Karpas-422 (cell line): ENCODE measurements at regions not wholly inside any gene's neighbourhood (a gene's known extent, or its start where the extent isn't known, plus 50 kb on each side); places are given as distances from the start of the nearest gene placed in this dataset.
"Not testable (repeated sequence)": the region's sequence is repeated elsewhere in the genome, so short reads cannot be mapped to it uniquely, and the experiment has no call there.

Experiments
- DNase-seq: peaks from one replicate; pipeline ENCODE4 v3.0.0-alpha.2; 2015
- H2AFZ ChIP-seq: fragments of 200-600 bp; sonication (generic); 2 replicates; pipeline ENCODE4 v1.6.1; 2014; ENCODE audit warnings: antibody characterized with exemption, low read length, mixed read lengths
- H3K27ac ChIP-seq: fragments of 200-600 bp; sonication (generic); 2 replicates; pipeline ENCODE4 v1.5.1; 2014; ENCODE audit warnings: mild to moderate bottlenecking, low read length, moderate library complexity
- H3K27me3 ChIP-seq: fragments of 200-600 bp; sonication (generic); 2 replicates; pipeline ENCODE4 v1.6.1; 2014; ENCODE audit warnings: low read length, mixed read lengths
- H3K36me3 ChIP-seq: fragments of 200-600 bp; sonication (generic); 2 replicates; pipeline ENCODE4 v1.6.1; 2014; ENCODE audit warnings: low read length, mixed read lengths; ENCODE audit not compliant: insufficient read depth
- H3K4me1 ChIP-seq: fragments of 200-600 bp; sonication (generic); 2 replicates; pipeline ENCODE4 v1.6.1; 2014; ENCODE audit warnings: mild to moderate bottlenecking, low read length, mixed read lengths
- H3K4me2 ChIP-seq: fragments of 200-600 bp; sonication (generic); 2 replicates; pipeline ENCODE4 v1.6.1; 2014; ENCODE audit warnings: low read length, low read depth, mild to moderate bottlenecking; ENCODE audit not compliant: poor library complexity, severe bottlenecking
- H3K4me3 ChIP-seq: fragments of 200-600 bp; sonication (generic); 2 replicates; pipeline ENCODE4 v1.5.1; 2014; ENCODE audit warnings: mild to moderate bottlenecking, antibody characterized with exemption, low read length, mixed read lengths
- H3K79me2 ChIP-seq: fragments of 200-600 bp; sonication (generic); 2 replicates; pipeline ENCODE4 v1.6.1; 2014; ENCODE audit warnings: mild to moderate bottlenecking, low read length, mixed read lengths
- H3K9ac ChIP-seq: fragments of 200-600 bp; sonication (generic); 2 replicates; pipeline ENCODE4 v1.6.0; 2014; ENCODE audit warnings: low read length
- H3K9me2 ChIP-seq: fragments of 200-600 bp; sonication (generic), shearing (Covaris generic); replicated peaks from 2 replicates; pipeline ENCODE4 v1.6.0; 2014; ENCODE audit warnings: mild to moderate bottlenecking, low read length, moderate library complexity; ENCODE audit not compliant: insufficient read depth
- H3K9me3 ChIP-seq: fragments of 300-700, 200-600 bp; sonication (generic); 2 replicates; pipeline ENCODE4 v1.6.1; 2014; ENCODE audit warnings: low read length, mixed read lengths
- H4K20me1 ChIP-seq: fragments of 200-600 bp; sonication (generic); 2 replicates; pipeline ENCODE4 v1.6.1; 2014; ENCODE audit warnings: mild to moderate bottlenecking, antibody characterized with exemption, low read length, low read depth; ENCODE audit not compliant: insufficient read depth

DNA sequence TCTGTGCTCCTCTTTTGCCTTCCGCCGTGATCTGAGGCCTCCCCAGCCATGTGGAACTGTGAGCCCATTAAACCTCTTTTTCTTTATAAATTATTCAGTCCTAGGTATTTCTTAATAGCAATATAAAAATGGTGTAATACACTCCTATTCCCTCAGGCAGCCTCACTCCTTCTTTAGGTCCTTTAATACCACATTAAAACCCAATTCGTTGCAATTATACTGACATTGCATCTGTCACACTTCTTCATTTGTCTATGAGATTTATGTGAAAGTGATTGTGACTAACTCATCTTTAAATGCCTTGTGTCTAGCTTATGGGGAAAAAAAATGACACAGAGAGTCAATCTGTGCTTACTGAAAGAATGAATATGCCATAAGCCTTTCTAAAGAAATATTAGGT, 1035.2 kb upstream of the SLIT2 start:
- no peak overlapping the region for H3K4me3 ChIP-seq
- no peak overlapping the region for H3K27ac ChIP-seq
- H3K36me3 ChIP-seq, result no peaks in the 10 kb centered on the region
- H3K9ac ChIP-seq, result no peak overlapping the region
- H2AFZ ChIP-seq, result no peak overlapping the region
- H3K79me2 ChIP-seq, result no peaks in the 10 kb centered on the region
- no peak for DNase-seq
- no peak overlapping the region for H3K4me2 ChIP-seq
- H3K27me3 ChIP-seq, result no peaks in the 10 kb centered on the region
- H3K4me1 ChIP-seq, result no peaks in the 10 kb centered on the region
- H3K9me3 ChIP-seq, result peaks cover 8% of the 10 kb centered on the region
- no peaks in the 10 kb centered on the region for H3K9me2 ChIP-seq
- no peaks in the 10 kb centered on the region for H4K20me1 ChIP-seq

DNA sequence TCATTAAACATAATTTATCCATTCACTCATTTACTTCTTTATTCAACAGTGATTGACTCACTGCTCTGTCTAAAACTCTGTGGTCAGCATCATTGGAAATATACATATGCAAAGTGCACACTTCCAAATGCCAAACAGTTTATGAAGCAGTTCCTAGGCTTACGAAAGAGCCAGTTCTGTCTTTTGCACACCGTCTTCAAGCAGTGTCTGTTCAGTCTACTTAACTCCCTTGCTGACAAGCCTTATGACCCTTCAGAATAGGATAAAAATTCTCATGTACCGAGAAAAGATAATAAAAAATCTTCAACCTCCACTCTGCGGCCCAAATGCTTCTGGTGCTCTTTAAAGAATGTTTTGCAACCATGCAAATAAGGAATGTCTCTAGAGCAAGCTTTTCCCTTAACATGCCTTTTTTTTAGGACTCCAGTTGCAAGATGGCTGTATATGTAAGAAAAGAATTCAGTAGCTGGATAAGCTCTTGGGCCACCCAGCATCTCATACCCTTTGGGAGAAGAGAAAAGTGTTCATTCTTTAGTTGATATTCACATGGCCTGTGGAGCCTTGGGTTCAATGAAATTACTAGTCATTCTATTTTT, 1037.0 kb upstream of the SLIT2 start:
- H3K27ac ChIP-seq, result no peak overlapping the region
- H3K4me3 ChIP-seq, result no peak overlapping the region
- no peaks in the 10 kb centered on the region for H3K79me2 ChIP-seq
- H4K20me1 ChIP-seq, result no peaks in the 10 kb centered on the region
- no peaks in the 10 kb centered on the region for H3K9me2 ChIP-seq
- H3K9me3 ChIP-seq, result peaks cover 6% of the 10 kb centered on the region; the same call in 1 of the 2 replicates
- H3K27me3 ChIP-seq, result no peaks in the 10 kb centered on the region
- H3K9ac ChIP-seq, result no peak overlapping the region
- H3K4me2 ChIP-seq, result no peak overlapping the region
- no peaks in the 10 kb centered on the region for H3K4me1 ChIP-seq
- H2AFZ ChIP-seq, result no peak overlapping the region
- DNase-seq, result no peak
- no peaks in the 10 kb centered on the region for H3K36me3 ChIP-seq

DNA sequence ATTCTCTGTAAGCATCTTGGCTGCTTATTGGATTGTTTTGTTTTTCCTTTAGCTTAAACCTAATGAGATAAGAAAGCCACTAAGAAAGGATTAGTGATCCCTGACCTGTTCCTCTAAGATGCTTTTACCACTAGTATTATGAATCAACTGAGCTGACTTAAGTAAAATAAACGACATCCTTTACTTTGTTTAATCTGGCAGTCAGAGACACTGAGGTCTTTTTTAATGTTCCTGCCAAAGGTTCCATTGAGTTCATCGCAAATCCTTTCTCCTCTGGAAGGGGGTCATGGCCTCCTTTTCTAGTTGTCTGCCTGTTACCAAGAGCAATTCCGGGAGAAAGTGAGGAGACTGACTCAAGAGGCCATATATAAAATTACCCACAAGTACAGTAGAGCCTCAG, 1038.3 kb upstream of the SLIT2 start:
- Histone ChIP-seq H3K79me2 (no peaks in the 10 kb centered on the region), H3K9me3 (peaks cover 3% of the 10 kb centered on the region; the same call in 1 of the 2 replicates), H3K9ac (no peak overlapping the region), H3K36me3 (no peaks in the 10 kb centered on the region), H3K4me3 (no peak overlapping the region), H3K9me2 (no peaks in the 10 kb centered on the region), H3K27me3 (no peaks in the 10 kb centered on the region), H2AFZ (no peak overlapping the region), H3K4me1 (no peaks in the 10 kb centered on the region), H3K27ac (no peak overlapping the region), H4K20me1 (no peaks in the 10 kb centered on the region), H3K4me2 (no peak overlapping the region)
- no peak for DNase-seq

DNA sequence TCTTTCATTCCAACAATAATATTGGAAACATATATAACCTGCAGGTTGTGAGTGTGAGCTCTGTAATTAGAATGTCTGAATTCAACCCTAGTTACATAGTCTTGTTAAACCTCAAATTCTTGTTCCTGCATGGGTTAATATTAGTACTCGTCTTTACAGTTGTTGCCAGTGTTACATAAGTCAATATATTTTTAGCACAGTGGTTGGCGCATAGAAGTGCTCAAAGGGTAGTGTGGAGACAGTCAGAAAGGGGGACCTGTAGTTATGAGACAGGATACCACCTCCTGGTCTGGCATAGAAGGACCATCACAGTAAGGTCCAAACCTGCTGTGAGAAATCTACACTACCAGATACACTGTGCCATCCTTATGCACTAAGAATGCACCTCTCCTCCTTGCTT, 1045.9 kb upstream of the SLIT2 start:
- Histone ChIP-seq H3K9me2 (no peaks in the 10 kb centered on the region), H3K4me1 (no peaks in the 10 kb centered on the region), H3K27me3 (no peaks in the 10 kb centered on the region), H3K4me2 (no peak overlapping the region), H4K20me1 (no peaks in the 10 kb centered on the region), H3K9me3 (peaks cover under 1% of the 10 kb centered on the region), H3K9ac (no peak overlapping the region), H2AFZ (no peak overlapping the region), H3K79me2 (no peaks in the 10 kb centered on the region), H3K27ac (no peak overlapping the region), H3K36me3 (no peaks in the 10 kb centered on the region), H3K4me3 (no peak overlapping the region)
- no peak for DNase-seq

DNA sequence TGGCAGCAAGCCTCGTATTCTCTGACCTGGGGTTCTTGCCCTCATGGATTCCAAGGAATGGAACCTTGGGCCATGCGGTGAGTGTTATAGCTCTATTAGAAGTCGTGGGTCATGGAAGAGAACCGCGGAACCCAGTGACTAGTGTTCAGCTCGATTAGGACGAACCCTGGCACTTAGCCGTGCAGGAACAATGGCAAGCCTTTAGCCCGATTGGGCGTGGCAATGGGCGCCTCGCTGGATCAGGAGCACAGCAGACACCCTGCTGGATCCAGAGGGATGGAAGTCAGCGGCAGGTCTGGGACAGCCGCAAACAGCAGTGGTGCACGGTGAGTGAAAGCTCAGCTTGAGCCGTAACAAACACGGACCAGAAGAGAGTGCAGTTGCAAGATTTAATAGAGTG, 1053.9 kb upstream of the SLIT2 start:
- H3K27ac ChIP-seq, DNase-seq, H3K79me2 ChIP-seq, H3K36me3 ChIP-seq, H3K9me2 ChIP-seq, H3K4me1 ChIP-seq, H4K20me1 ChIP-seq, H3K4me2 ChIP-seq, H3K27me3 ChIP-seq, H3K4me3 ChIP-seq, H2AFZ ChIP-seq, H3K9ac ChIP-seq: not testable (repeated sequence)
- peaks cover 27% of the 10 kb centered on the region for H3K9me3 ChIP-seq

DNA sequence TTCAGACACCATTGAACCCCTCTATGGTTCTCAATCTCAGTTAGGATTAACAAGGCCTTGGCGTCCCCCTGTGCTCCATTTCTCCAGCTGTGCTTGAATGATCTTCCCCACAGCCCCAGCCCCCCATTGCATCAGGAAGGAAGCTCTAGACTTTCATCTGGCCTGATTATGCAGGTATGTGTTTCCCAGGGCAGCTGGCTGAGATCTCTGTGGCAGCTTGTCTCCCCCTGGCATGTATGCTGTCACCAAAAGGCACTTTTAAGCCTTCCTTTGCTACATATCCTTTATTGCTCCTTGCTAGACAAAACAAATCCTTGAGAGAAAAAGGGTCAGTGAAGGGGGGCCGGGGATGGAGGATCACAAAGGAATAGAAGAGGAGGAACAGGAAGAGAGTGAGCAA, 1056.0 kb upstream of the SLIT2 start:
- no peak for DNase-seq
- no peaks in the 10 kb centered on the region for H3K27me3 ChIP-seq
- H4K20me1 ChIP-seq, result no peaks in the 10 kb centered on the region
- no peaks in the 10 kb centered on the region for H3K9me2 ChIP-seq
- no peak overlapping the region for H3K9ac ChIP-seq
- no peaks in the 10 kb centered on the region for H3K4me1 ChIP-seq
- H3K36me3 ChIP-seq, result no peaks in the 10 kb centered on the region
- H3K9me3 ChIP-seq, result peaks cover 27% of the 10 kb centered on the region
- no peak overlapping the region for H3K27ac ChIP-seq
- no peak overlapping the region for H2AFZ ChIP-seq
- H3K4me2 ChIP-seq, result no peak overlapping the region
- H3K4me3 ChIP-seq, result no peak overlapping the region
- no peaks in the 10 kb centered on the region for H3K79me2 ChIP-seq

DNA sequence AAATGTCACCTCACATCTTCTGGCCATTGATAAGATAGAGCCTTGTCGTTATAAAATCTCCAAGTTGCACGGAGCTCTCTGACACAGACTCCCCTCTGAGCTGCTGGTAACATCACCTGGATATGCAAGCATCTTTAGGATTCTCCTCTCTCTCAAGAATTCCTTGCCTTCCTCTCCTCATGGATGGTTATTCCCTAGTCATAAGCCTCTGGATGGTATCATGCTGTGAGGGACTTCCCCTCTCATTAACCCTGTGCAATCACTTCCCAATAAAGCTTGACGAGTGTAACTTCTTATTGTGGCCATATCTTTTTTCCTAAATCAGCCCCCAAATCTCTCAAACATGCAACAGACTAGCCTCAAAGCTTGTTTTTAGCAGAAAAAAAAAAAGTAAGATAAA, 1057.0 kb upstream of the SLIT2 start:
- H3K27me3 ChIP-seq, result no peaks in the 10 kb centered on the region
- no peaks in the 10 kb centered on the region for H3K9me2 ChIP-seq
- no peak overlapping the region for H3K4me2 ChIP-seq
- no peak for DNase-seq
- no peaks in the 10 kb centered on the region for H4K20me1 ChIP-seq
- H3K27ac ChIP-seq, result no peak overlapping the region
- no peak overlapping the region for H2AFZ ChIP-seq
- H3K9me3 ChIP-seq, result peaks cover 27% of the 10 kb centered on the region
- no peak overlapping the region for H3K9ac ChIP-seq
- no peaks in the 10 kb centered on the region for H3K79me2 ChIP-seq
- H3K36me3 ChIP-seq, result no peaks in the 10 kb centered on the region
- H3K4me3 ChIP-seq, result no peak overlapping the region
- no peaks in the 10 kb centered on the region for H3K4me1 ChIP-seq

DNA sequence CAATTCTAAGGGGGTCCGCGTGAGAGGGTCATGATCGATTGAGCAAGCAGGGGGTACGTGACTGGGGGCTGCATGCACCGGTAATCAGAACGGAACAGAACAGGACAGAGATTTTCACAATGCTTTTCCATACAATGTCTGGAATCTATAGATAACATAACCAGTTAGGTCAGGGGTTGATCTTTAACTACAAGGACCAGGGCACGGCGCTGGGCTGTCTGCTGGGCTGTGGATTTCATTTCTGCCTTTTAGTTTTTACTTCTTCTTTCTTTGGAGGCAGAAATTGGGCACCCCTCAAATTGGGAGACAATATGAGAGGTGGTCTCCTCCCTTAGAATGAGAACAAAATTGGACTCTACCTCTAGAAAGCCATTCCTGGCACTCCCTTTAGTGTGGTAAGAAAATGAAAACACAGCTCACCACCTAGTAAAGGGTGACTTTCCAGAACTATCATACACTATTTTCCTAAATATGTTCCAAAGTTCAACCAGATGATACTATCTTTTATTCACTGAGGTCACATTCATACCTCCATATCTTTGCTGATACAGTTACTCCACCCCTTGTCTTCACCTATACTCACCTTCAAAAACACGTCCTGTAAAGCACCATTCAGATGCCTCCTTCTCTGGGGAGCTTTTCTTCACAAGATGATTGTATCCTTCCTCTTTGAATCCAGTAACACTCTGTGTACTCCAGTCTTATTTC, 1058.3 kb upstream of the SLIT2 start:
- DNase-seq, result no peak
- H3K9me2 ChIP-seq, result no peaks in the 10 kb centered on the region
- no peaks in the 10 kb centered on the region for H4K20me1 ChIP-seq
- no peak overlapping the region for H3K4me2 ChIP-seq
- no peak overlapping the region for H3K4me3 ChIP-seq
- H3K27ac ChIP-seq, result no peak overlapping the region
- no peaks in the 10 kb centered on the region for H3K27me3 ChIP-seq
- no peaks in the 10 kb centered on the region for H3K79me2 ChIP-seq
- H3K36me3 ChIP-seq, result no peaks in the 10 kb centered on the region
- H3K9ac ChIP-seq, result no peak overlapping the region
- H3K9me3 ChIP-seq, result peaks cover 17% of the 10 kb centered on the region
- no peaks in the 10 kb centered on the region for H3K4me1 ChIP-seq
- H2AFZ ChIP-seq, result no peak overlapping the region
